ENCODE measurements at regions not wholly inside any gene's neighbourhood (a gene's known extent, or its start where the extent isn't known, plus 50 kb on each side); places are given as distances from the start of the nearest gene placed in this dataset.

DNA sequence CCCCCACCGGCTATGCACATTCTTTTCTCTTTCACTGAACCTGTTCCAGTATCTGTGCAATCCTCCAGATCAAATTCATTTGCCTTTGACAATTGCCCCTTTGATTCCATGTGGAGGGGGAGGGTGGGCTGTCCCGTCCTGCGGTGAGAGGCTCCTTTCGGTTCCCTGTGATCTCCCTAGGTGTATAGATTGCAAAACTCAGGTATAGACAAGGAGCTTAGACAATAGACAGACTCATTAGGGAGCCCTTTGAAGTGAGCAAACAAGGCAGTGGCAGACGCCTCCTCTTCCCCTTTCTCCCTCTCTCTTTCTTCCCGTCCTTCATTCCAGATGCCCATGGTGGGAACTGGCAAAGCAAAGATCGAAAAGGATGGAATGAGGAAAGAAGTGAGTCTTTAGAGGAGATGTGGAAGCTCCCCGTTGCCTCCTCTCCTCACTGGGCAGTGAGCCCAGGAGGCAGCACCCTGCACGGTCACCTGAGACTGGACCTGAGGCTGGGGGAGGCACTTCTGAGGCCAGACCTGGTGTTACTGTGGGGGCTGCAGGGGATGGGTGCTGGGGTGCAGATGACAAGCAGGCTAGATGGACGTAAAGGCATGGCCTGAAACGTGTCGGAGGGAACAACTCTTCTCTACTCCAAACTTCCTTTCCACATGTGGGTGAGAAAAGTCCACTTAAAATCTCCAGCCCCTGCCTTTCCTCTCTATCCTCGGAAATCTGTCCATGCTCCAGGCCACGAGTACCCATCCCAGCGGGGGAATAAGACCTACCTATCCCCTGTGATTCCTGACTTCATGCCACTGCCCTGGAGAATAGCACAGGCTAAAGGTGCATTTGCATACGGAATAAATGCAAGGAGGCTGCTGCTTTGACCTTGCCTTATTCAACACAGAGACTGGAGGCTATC, 256.6 kb upstream of the FOXQ1 start:
- Histone ChIP-seq H3K4me3 (no peak overlapping the region), H3K36me3 (ENCODE audit: low read depth, missing control alignments) (no peaks in the 10 kb centered on the region), H3K9me3 (no peaks in the 10 kb centered on the region), H3K27ac (no peak overlapping the region), H3K27me3 (no peaks in the 10 kb centered on the region), H3K4me1 (no peaks in the 10 kb centered on the region)
- intact Hi-C loops (cut with DNase I; ENCODE audit: low total_unique reads): no loop called here
- WGBS, 2 donors: 66 to 77% methylated on average over 16 of the region's 16 CpGs
- no peak for DNase-seq
- TF ChIP-seq POLR2A (IDR thresholded peaks at IDR 0.05): no peak
- TF ChIP-seq, protein P1, sequence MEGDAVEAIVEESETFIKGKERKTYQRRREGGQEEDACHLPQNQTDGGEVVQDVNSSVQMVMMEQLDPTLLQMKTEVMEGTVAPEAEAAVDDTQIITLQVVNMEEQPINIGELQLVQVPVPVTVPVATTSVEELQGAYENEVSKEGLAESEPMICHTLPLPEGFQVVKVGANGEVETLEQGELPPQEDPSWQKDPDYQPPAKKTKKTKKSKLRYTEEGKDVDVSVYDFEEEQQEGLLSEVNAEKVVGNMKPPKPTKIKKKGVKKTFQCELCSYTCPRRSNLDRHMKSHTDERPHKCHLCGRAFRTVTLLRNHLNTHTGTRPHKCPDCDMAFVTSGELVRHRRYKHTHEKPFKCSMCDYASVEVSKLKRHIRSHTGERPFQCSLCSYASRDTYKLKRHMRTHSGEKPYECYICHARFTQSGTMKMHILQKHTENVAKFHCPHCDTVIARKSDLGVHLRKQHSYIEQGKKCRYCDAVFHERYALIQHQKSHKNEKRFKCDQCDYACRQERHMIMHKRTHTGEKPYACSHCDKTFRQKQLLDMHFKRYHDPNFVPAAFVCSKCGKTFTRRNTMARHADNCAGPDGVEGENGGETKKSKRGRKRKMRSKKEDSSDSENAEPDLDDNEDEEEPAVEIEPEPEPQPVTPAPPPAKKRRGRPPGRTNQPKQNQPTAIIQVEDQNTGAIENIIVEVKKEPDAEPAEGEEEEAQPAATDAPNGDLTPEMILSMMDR (IDR thresholded peaks at IDR 0.05): no peak

DNA sequence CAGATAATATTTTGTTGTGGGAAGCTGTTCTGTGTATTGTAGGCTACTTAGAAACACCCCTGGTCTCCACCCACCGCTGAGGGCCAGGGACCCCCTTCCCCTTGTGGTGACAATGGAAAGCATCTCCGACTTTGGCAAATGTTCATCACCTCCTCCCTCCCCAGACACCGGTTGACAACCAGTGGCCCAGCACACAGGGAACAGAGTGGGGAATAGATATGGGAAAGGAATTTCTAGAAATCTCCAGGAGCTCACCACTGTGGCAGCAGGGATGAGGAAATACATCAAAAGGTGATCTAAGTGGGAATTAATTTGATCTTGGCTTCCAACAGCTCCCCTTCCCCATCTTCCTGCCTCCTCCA, 257.3 kb upstream of the FOXQ1 start:
- intact Hi-C loops (cut with DNase I; ENCODE audit: low total_unique reads): no loop called here
- 89 to 92% methylated on average over 3 of the region's 3 CpGs for WGBS, 2 donors
- TF ChIP-seq, protein P1 (IDR thresholded peaks at IDR 0.05): no peak
- TF ChIP-seq POLR2A (IDR thresholded peaks at IDR 0.05): no peak
- DNase-seq: no peak
- no peak overlapping the region for H3K27ac ChIP-seq
- H3K9me3 ChIP-seq: no peaks in the 10 kb centered on the region
- no peak overlapping the region for H3K4me3 ChIP-seq
- H3K4me1 ChIP-seq: no peaks in the 10 kb centered on the region
- no peaks in the 10 kb centered on the region for H3K36me3 ChIP-seq (ENCODE audit: low read depth, missing control alignments)
- no peaks in the 10 kb centered on the region for H3K27me3 ChIP-seq

DNA sequence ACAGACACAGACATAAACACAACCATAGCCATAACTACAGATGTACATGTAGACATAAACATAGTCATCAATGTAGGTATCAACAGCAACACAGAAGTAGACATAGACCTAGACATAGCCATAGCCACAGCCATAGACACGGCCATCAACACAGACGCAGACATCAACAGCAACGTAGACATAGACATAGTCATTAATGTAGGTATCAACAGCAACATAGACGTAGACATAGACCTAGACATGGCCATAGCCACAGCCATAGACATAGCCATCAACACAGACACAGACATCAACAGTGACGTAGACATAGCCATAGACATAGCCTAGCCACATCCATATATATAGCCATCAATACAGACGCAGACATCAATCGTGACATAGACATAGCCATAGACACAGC, 258.3 kb upstream of the FOXQ1 start:
- Histone ChIP-seq H3K4me3 (no peak overlapping the region), H3K27ac (no peak overlapping the region), H3K9me3 (no peaks in the 10 kb centered on the region), H3K36me3 (ENCODE audit: low read depth, missing control alignments) (no peaks in the 10 kb centered on the region), H3K27me3 (no peaks in the 10 kb centered on the region), H3K4me1 (no peaks in the 10 kb centered on the region)
- intact Hi-C loops (cut with DNase I; ENCODE audit: low total_unique reads): no loop called here
- WGBS, 2 donors: 67 to 71% methylated on average over 7 of the region's 7 CpGs
- no peak for DNase-seq
- TF ChIP-seq, protein P1 (IDR thresholded peaks at IDR 0.05): no peak
- TF ChIP-seq POLR2A (IDR thresholded peaks at IDR 0.05): no peak

DNA sequence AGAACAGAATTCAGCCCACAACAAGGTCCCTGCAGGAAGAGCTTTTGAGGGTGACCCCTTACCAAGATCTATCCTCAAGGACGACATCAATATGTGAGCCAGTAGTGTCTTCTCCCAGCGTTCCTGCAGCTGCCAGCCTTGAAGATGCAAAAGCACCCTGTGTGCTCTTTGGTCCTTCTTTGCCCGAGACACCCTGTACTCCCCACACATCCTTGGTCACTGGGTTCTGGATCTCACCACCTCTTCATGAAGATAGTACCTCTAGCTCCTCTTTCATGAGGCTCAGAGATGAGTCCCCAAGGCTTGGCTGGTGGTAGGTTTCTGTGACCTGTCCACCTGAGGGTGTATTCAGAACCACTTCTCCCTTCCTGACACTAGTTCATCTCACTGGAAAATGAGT, 259.6 kb upstream of the FOXQ1 start:
- Histone ChIP-seq H3K36me3 (ENCODE audit: low read depth, missing control alignments) (no peaks in the 10 kb centered on the region), H3K27ac (no peak overlapping the region), H3K4me3 (no peak overlapping the region), H3K27me3 (no peaks in the 10 kb centered on the region), H3K4me1 (no peaks in the 10 kb centered on the region), H3K9me3 (no peaks in the 10 kb centered on the region)
- no peak for TF ChIP-seq POLR2A (IDR thresholded peaks at IDR 0.05)
- TF ChIP-seq, protein P1 (IDR thresholded peaks at IDR 0.05): no peak
- DNase-seq: no peak
- intact Hi-C loops (cut with DNase I; ENCODE audit: low total_unique reads): no loop called here
- whole genome bisulfite sequencing, 2 donors: 82 to 85% methylated on average over 3 of the region's 3 CpGs

DNA sequence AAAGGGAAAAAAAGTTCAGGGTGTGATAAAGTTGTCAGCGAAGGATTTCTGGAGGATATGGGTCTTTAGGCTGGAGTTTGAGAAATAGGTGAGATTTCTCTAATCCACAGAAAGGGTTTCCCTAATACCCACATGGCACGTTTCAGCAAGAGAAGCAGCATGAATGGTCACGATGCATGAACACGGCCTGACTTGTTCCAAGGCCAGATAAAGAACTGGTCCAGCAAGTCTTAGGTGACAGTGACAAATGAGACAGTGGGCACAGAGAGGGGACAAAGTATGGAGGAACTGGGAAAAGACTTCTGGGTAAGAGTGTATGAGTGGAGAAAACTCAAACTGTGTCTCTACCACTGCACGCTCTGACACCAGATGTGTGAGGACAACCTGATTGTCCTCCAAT, 262.0 kb upstream of the FOXQ1 start:
- Histone ChIP-seq H3K4me3 (no peak overlapping the region), H3K27ac (no peak overlapping the region), H3K9me3 (no peaks in the 10 kb centered on the region), H3K4me1 (no peaks in the 10 kb centered on the region), H3K27me3 (no peaks in the 10 kb centered on the region), H3K36me3 (ENCODE audit: low read depth, missing control alignments) (no peaks in the 10 kb centered on the region)
- DNase-seq: no peak
- WGBS, 2 donors: 78 to 80% methylated on average over 5 of the region's 5 CpGs
- no peak for TF ChIP-seq POLR2A (IDR thresholded peaks at IDR 0.05)
- TF ChIP-seq, protein P1 (IDR thresholded peaks at IDR 0.05): no peak
- intact Hi-C loops (cut with DNase I; ENCODE audit: low total_unique reads): no loop called here

Data from testis (tissue), 2 donors.